Muscle layer of colon (tissue), 2 donors: ENCODE measurements at regions not wholly inside any gene's neighbourhood (a gene's known extent, or its start where the extent isn't known, plus 50 kb on each side); places are given as distances from the start of the nearest gene placed in this dataset.

Source experiments
- H3K27ac ChIP-seq: one replicate; pipeline ENCODE4 v1.7.0; 2013; ENCODE audit warnings: low read depth, mild to moderate bottlenecking, low read length, moderate library complexity
- H3K27me3 ChIP-seq, 2 donors: one replicate each; pipeline ENCODE4 v1.7.0; 2013; ENCODE audit warnings: low read length in 2 of 2, mild to moderate bottlenecking in 2 of 2; ENCODE audit not compliant: insufficient read depth in 2 of 2, control insufficient read depth in 1 of 2
- H3K36me3 ChIP-seq: one replicate; pipeline ENCODE4 v1.7.0; 2013; ENCODE audit warnings: mild to moderate bottlenecking, low read length; ENCODE audit not compliant: insufficient read depth
- H3K4me1 ChIP-seq: one replicate; pipeline ENCODE4 v1.7.0; 2013; ENCODE audit warnings: mild to moderate bottlenecking, low read length; ENCODE audit not compliant: insufficient read depth
- H3K4me3 ChIP-seq, 2 donors: one replicate each; pipeline ENCODE4 v1.7.0; 2013; ENCODE audit warnings: low read length in 2 of 2, low read depth in 1 of 2, mild to moderate bottlenecking in 1 of 2, moderate library complexity in 1 of 2
- H3K9ac ChIP-seq: one replicate; pipeline ENCODE4 v1.7.0; 2013; ENCODE audit warnings: low read length
- H3K9me3 ChIP-seq: one replicate; pipeline ENCODE4 v1.7.0; 2013; ENCODE audit warnings: mild to moderate bottlenecking, low read length
- donor health status: abdominal sarcoma.
- donor health status: Adenocarcinoma of cecum.

DNA sequence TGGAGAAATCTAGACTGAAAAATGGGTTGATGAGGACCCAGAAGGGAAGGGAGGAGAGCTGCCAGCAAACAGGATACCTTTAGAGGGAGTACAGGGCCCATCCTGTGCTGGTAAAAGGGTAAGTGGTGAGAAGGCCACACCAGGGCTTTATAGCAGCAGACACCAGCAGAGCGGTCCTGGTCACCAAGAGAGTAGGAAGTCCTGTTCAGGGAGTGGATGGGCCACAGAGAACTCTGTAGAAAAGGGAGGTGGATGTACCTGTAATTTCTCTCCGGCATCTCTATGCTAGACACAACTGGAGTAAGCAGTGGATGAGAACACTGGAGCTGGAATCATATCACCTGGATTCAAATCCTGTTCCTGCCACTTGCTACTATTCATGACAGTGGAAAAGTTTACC is 867.2 kb downstream of the CCSER2 start:
- no peak overlapping the region for H3K27ac ChIP-seq
- no peaks in the 10 kb centered on the region for H3K4me1 ChIP-seq
- H3K4me3 ChIP-seq, result no peak overlapping the region
- no peak overlapping the region for H3K9ac ChIP-seq
- H3K27me3 ChIP-seq, result no peaks in the 10 kb centered on the region
- H3K9me3 ChIP-seq, result no peaks in the 10 kb centered on the region
- no peaks in the 10 kb centered on the region for H3K36me3 ChIP-seq

DNA sequence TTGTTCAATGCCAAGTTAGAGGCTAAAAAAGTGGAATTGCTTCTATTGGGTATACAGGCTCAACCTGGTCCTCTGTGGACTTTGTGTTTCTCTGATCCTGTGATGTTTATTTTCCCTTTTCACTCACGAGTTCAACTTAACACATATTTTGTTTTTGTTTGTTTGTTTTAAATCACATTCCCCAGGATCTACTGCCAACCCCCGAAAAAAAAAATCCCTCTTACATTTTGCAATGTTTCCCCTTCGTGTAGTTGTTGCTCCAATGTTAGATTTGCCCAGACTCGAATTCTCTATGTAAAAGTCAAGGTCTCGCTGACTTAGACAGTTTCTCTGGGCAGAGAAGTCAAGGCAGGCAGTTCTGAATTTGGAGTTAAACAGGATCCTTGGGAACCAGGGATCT is 876.4 kb downstream of the CCSER2 start:
- Histone ChIP-seq H3K36me3 (no peaks in the 10 kb centered on the region), H3K4me1 (no peaks in the 10 kb centered on the region), H3K27me3 (no peaks in the 10 kb centered on the region), H3K4me3 (no peak overlapping the region), H3K9me3 (no peaks in the 10 kb centered on the region), H3K27ac (no peak overlapping the region), H3K9ac (no peak overlapping the region)

DNA sequence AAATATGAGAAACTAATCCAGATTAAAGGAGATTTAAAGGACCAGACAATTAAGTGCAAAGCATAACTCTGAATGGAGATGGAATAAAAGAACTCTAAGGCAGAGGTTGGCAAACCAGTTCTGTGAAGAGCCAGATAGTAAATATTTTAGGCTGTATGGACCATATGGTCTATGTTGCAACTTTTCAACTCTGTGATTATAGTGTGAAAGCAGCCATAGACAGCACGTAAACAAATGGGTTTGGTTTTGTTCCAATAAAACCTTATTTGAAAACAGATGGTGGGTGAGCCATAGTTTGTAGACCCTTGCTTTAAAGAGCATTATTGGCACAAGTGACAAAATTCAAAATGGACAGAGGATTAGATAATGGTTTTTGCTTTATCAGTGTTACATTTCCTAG is 884.1 kb downstream of the CCSER2 start:
- no peaks in the 10 kb centered on the region for H3K4me1 ChIP-seq

GRCh38 chr10:85213493-85213892 is 885.1 kb downstream of the CCSER2 start:
- no peaks in the 10 kb centered on the region for H3K4me1 ChIP-seq
- no peak overlapping the region for H3K9ac ChIP-seq
- no peak overlapping the region for H3K4me3 ChIP-seq
- H3K36me3 ChIP-seq, result no peaks in the 10 kb centered on the region
- H3K27ac ChIP-seq, result no peak overlapping the region
- no peaks in the 10 kb centered on the region for H3K9me3 ChIP-seq
- no peaks in the 10 kb centered on the region for H3K27me3 ChIP-seq

More for the DNA sequence above, 884.1 kb downstream of the CCSER2 start:
- Histone ChIP-seq H3K9ac (no peak overlapping the region), H3K9me3 (no peaks in the 10 kb centered on the region), H3K4me3 (no peak overlapping the region), H3K27me3 (no peaks in the 10 kb centered on the region), H3K27ac (no peak overlapping the region), H3K36me3 (no peaks in the 10 kb centered on the region)

- Histone ChIP-seq H3K36me3 (no peaks in the 10 kb centered on the region), H3K9me3 (no peaks in the 10 kb centered on the region)
These were observed 893.9 kb downstream of the CCSER2 start for GRCh38 chr10:85222300-85222699.

DNA sequence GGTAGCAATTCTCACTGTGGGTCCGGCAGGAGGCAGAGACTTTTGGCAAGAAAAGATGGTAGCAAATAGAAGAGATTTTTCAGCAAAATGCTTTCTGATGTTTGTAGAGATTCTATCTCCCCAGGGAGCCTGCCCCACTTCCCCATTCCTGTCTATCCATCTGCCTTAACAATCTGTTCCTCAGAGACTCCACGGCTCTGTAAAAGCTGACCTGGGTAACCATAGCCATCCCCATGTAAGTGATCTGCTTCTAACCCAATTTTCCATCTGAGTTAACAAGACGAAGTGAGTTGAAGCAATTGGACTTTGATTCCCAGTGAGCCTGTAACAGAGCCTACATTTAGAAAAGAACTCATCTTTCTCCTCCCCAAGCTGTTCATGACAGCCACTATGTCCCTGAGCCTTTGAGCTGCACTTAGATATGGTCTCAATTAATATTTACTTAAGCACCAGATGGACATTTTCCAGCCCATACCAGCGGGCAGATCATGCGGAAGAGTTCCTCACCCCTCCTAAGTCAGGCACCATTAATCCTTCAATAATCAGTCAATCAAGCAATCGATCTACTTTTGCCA is 896.1 kb downstream of the CCSER2 start:
- no peak overlapping the region for H3K27ac ChIP-seq
- no peaks in the 10 kb centered on the region for H3K9me3 ChIP-seq
- no peaks in the 10 kb centered on the region for H3K36me3 ChIP-seq
- no peak overlapping the region for H3K9ac ChIP-seq
- no peaks in the 10 kb centered on the region for H3K4me1 ChIP-seq
- H3K4me3 ChIP-seq, result no peak overlapping the region
- no peaks in the 10 kb centered on the region for H3K27me3 ChIP-seq

More at GRCh38 chr10:85222300-85222699, 893.9 kb downstream of the CCSER2 start:
- H3K4me1 ChIP-seq, result no peaks in the 10 kb centered on the region
- H3K27ac ChIP-seq, result no peak overlapping the region
- H3K4me3 ChIP-seq, result no peak overlapping the region
- H3K9ac ChIP-seq, result no peak overlapping the region
- H3K27me3 ChIP-seq, result no peaks in the 10 kb centered on the region

GRCh38 chr10:85225311-85225710 is 896.9 kb downstream of the CCSER2 start:
- Histone ChIP-seq H3K9ac (no peak overlapping the region), H3K27ac (no peak overlapping the region), H3K4me3 (no peak overlapping the region), H3K9me3 (no peaks in the 10 kb centered on the region), H3K27me3 (no peaks in the 10 kb centered on the region), H3K4me1 (no peaks in the 10 kb centered on the region), H3K36me3 (no peaks in the 10 kb centered on the region)

GRCh38 chr10:85226596-85226995 is 898.2 kb downstream of the CCSER2 start:
- no peaks in the 10 kb centered on the region for H3K36me3 ChIP-seq
- H3K9ac ChIP-seq, result no peak overlapping the region
- no peak overlapping the region for H3K4me3 ChIP-seq
- no peak overlapping the region for H3K27ac ChIP-seq
- no peaks in the 10 kb centered on the region for H3K27me3 ChIP-seq
- H3K4me1 ChIP-seq, result no peaks in the 10 kb centered on the region
- no peaks in the 10 kb centered on the region for H3K9me3 ChIP-seq

DNA sequence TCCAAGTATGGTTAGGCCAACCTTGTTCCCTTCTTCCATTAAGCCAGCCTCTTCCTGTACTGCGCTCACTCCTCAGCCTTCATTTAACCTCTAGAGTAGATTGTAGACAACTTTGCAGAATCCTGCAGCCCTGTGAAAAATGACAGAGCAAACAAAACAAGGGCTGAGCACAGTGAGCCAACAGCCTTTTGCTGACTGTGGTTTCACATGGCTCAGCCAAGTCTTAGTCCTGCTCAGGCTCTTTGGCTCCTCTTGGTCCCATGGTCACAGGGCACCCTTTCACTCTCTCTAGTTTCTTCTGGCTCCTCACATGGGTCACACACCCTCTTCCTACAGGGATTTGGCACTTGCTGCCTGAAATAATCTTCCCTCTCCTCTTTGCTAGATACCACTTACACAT is 900.3 kb downstream of the CCSER2 start:
- Histone ChIP-seq H3K9ac (no peak overlapping the region), H3K4me1 (no peaks in the 10 kb centered on the region), H3K9me3 (no peaks in the 10 kb centered on the region), H3K27me3 (no peaks in the 10 kb centered on the region), H3K27ac (no peak overlapping the region), H3K36me3 (no peaks in the 10 kb centered on the region), H3K4me3 (no peak overlapping the region)

- Histone ChIP-seq H3K27me3 (no peaks in the 10 kb centered on the region), H3K4me3 (no peak overlapping the region), H3K36me3 (no peaks in the 10 kb centered on the region), H3K4me1 (no peaks in the 10 kb centered on the region), H3K27ac (no peak overlapping the region), H3K9me3 (no peaks in the 10 kb centered on the region), H3K9ac (no peak overlapping the region)
These were observed 903.3 kb downstream of the CCSER2 start for GRCh38 chr10:85231534-85232270.

DNA sequence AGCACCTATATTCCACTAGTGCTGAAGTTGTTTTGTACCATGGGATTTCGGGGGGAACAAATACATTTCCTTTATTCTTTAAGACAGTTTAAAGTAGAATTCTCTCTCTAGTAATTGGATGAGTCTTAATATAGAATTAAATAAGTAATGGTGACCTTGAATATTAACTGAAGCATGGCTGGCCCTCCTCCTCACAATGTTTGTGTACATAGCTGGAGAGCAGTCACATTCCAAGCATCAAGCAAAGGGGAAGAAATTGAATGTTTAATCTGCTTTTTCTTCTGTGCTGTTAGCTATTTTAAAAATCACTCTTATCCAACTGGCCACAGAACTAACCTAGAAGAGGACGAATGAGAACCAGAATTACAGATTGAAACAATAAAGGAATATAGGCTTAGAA is 906.9 kb downstream of the CCSER2 start:
- Histone ChIP-seq H3K9ac (no peak overlapping the region), H3K4me1 (no peaks in the 10 kb centered on the region), H3K4me3 (no peak overlapping the region), H3K36me3 (no peaks in the 10 kb centered on the region), H3K9me3 (no peaks in the 10 kb centered on the region), H3K27me3 (no peaks in the 10 kb centered on the region), H3K27ac (no peak overlapping the region)

GRCh38 chr10:85238676-85239075 is 910.3 kb downstream of the CCSER2 start:
- Histone ChIP-seq H3K9ac (no peak overlapping the region), H3K4me1 (no peaks in the 10 kb centered on the region), H3K9me3 (no peaks in the 10 kb centered on the region), H3K27ac (no peak overlapping the region), H3K36me3 (no peaks in the 10 kb centered on the region), H3K4me3 (no peak overlapping the region), H3K27me3 (no peaks in the 10 kb centered on the region)
